ENCODE measurements at regions not wholly inside any gene's neighbourhood (a gene's known extent, or its start where the extent isn't known, plus 50 kb on each side); places are given as distances from the start of the nearest gene placed in this dataset.

DNA sequence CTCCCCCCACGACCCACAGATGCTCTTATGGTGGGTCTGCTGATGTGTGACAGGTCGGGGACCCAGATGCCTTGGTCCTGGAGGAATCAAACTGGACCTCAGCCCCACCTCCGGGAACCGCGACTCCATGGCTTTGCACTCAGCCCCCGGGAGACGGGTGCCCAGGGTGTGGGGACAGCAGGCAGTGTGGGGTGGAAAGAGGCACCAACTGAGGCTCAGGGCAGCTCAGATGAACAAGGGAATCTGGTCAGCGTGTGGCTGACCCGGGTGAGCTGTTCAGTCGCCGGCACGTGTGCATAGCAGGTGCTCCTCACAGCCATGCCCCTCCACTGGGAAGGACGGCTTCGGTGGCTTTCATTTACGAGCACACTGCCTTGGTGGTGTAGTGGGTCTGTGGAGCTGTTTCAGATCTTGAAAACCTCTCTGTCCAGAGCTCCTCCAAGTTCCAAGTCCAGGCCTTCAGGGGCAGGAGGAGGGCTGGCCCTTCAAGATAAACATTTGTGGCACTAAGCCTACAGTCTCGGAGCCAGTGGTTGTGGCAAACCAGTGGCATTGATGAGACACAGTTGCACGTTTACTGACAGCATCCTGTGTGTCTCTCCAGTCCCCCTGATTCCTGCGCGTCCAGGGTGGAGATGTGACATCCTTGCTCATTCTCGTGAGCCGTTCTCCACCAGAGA, 471.2 kb upstream of the HS6ST1 start:
- H3K9me3 ChIP-seq: no peaks in the 10 kb centered on the region
- no peak overlapping the region for H3K4me3 ChIP-seq (ENCODE audit: low read depth, low read length)

DNA sequence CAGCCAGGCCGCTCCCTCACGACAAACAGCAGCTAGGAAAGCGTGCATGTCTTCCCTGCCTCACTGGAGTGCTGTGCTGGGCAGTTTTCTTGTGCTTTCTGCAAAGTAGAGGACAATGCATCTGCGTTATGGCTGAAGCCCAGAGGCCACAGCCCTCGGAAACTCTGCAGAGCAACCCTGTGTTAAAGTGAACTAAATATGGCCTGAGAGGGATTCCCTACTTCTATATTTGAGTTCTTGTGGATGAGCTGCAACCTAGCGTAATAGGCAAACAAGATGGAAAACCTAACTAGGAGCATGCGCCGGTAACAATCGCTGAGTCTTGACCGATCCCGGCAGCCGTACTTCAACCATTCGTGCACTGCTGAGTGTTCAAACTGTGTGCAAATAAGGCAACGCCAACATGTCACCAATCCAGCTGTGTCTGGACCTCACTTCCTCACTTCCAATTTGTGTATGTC, 471.9 kb upstream of the HS6ST1 start:
- H3K9me3 ChIP-seq: no peaks in the 10 kb centered on the region
- DNase-seq: no peak
- no peaks in the 10 kb centered on the region for H3K36me3 ChIP-seq
- no peak overlapping the region for H3K4me3 ChIP-seq (ENCODE audit: low read depth, low read length)
- TF ChIP-seq, protein P1, sequence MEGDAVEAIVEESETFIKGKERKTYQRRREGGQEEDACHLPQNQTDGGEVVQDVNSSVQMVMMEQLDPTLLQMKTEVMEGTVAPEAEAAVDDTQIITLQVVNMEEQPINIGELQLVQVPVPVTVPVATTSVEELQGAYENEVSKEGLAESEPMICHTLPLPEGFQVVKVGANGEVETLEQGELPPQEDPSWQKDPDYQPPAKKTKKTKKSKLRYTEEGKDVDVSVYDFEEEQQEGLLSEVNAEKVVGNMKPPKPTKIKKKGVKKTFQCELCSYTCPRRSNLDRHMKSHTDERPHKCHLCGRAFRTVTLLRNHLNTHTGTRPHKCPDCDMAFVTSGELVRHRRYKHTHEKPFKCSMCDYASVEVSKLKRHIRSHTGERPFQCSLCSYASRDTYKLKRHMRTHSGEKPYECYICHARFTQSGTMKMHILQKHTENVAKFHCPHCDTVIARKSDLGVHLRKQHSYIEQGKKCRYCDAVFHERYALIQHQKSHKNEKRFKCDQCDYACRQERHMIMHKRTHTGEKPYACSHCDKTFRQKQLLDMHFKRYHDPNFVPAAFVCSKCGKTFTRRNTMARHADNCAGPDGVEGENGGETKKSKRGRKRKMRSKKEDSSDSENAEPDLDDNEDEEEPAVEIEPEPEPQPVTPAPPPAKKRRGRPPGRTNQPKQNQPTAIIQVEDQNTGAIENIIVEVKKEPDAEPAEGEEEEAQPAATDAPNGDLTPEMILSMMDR (IDR thresholded peaks at IDR 0.05; ENCODE audit: low read depth, low read length): no peak
- H3K27me3 ChIP-seq: no peaks in the 10 kb centered on the region
- H3K4me1 ChIP-seq: no peaks in the 10 kb centered on the region

More for the DNA sequence above, 471.2 kb upstream of the HS6ST1 start:
- H3K27me3 ChIP-seq: no peaks in the 10 kb centered on the region
- no peak for DNase-seq
- no peaks in the 10 kb centered on the region for H3K36me3 ChIP-seq
- H3K4me1 ChIP-seq: no peaks in the 10 kb centered on the region
- TF ChIP-seq, protein P1 (IDR thresholded peaks at IDR 0.05; ENCODE audit: low read depth, low read length): no peak

DNA sequence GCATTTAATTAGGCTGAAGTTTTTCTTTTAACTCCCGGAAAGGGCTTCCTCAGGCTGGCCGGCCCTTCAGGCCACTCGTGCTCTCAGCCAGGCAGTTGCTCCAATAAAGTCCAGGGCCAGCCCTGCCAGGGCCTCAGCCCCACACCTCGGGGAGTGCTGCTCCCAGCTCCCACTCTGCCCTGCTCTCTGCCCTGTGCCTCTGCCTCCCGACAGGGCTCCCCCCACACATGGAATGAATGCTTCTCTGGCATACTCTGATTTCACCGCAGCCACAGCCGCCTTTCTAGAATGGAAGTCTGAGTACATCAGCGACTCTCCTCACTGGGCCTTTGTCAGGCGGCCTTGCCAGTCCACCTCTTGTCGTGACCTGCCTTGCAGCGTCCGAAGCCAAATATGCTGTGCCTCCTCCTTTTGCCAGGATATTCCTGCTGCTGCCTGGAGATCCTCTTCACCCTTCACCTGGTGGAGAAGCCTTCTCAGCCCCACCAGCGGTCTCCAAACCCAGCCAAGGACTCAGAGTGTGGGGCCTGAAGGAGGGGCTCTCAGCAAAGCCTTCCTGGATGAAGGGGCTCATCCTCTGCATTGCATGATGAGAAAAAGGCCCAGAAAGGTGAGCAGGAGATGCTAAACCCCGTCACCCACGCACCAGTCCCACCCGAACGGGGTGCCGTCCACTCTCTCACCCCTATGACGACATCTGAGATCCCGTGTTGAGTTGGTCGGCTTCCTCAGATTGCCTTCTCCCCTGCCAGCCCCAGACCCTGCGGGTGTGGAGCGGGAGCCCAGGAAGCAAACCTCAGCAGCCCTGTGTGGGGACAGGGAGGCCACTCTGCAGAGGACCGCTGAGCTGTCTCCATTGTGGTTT, 472.7 kb upstream of the HS6ST1 start:
- no peaks in the 10 kb centered on the region for H3K36me3 ChIP-seq
- no peaks in the 10 kb centered on the region for H3K27me3 ChIP-seq
- H3K9me3 ChIP-seq: no peaks in the 10 kb centered on the region
- H3K4me3 ChIP-seq (ENCODE audit: low read depth, low read length): no peak overlapping the region
- H3K4me1 ChIP-seq: no peaks in the 10 kb centered on the region
- DNase-seq: no peak
- TF ChIP-seq, protein P1 (IDR thresholded peaks at IDR 0.05; ENCODE audit: low read depth, low read length): no peak

DNA sequence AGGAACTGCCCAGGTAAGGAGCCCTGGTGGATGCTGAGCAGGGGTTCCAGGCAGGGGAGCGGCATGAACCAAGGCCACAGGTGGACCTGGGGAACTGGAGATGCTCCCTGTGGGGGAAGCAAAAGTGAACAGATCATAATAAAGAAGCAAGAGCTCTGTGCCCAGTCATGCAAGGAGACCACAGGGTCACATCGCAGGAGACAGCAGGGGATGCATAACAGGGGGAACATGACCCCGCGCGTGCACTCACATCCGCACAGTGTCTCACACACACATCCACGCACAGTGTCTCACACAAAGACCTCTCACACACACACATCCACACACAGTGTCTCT, 473.3 kb upstream of the HS6ST1 start:
- Histone ChIP-seq H3K36me3 (no peaks in the 10 kb centered on the region), H3K27me3 (no peaks in the 10 kb centered on the region), H3K4me3 (ENCODE audit: low read depth, low read length) (no peak overlapping the region), H3K9me3 (no peaks in the 10 kb centered on the region), H3K4me1 (no peaks in the 10 kb centered on the region)
- no peak for DNase-seq
- TF ChIP-seq, protein P1 (IDR thresholded peaks at IDR 0.05; ENCODE audit: low read depth, low read length): no peak

DNA sequence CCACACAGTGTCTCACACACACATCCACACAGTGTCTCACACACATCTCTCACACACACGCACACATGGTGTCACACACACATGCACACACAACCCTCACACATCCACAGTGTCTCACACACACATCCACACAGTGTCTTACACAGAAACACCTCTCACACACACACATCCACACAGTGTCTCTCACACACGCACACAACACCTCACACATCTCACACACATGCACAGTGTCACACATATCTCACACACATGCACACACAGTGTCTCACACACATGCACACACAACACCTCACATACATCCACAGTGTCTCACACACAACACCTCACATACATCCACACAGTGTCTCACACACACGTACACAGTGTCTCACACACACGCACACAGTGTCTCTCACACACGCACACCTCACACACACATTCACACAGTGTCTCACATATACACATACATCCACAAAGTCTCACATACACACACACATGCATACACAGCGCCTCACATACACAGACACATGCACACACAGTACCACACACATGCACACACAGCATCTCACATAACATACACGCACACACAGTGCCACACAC, 473.9 kb upstream of the HS6ST1 start:
- no peaks in the 10 kb centered on the region for H3K27me3 ChIP-seq
- DNase-seq: no peak
- no peaks in the 10 kb centered on the region for H3K9me3 ChIP-seq
- H3K4me1 ChIP-seq: no peaks in the 10 kb centered on the region
- H3K36me3 ChIP-seq: no peaks in the 10 kb centered on the region
- TF ChIP-seq, protein P1 (IDR thresholded peaks at IDR 0.05; ENCODE audit: low read depth, low read length): no peak
- no peak overlapping the region for H3K4me3 ChIP-seq (ENCODE audit: low read depth, low read length)
